Astrocyte of the hippocampus (primary cell): ENCODE measurements at regions not wholly inside any gene's neighbourhood (a gene's known extent, or its start where the extent isn't known, plus 50 kb on each side); places are given as distances from the start of the nearest gene placed in this dataset.
"Not testable (repeated sequence)": the region's sequence is repeated elsewhere in the genome, so short reads cannot be mapped to it uniquely, and the experiment has no call there.

Source experiments
- DNase-seq: peaks from one replicate; pipeline ENCODE4 v3.0.0; 2011; ENCODE audit warnings: low read depth, low spot score

DNA sequence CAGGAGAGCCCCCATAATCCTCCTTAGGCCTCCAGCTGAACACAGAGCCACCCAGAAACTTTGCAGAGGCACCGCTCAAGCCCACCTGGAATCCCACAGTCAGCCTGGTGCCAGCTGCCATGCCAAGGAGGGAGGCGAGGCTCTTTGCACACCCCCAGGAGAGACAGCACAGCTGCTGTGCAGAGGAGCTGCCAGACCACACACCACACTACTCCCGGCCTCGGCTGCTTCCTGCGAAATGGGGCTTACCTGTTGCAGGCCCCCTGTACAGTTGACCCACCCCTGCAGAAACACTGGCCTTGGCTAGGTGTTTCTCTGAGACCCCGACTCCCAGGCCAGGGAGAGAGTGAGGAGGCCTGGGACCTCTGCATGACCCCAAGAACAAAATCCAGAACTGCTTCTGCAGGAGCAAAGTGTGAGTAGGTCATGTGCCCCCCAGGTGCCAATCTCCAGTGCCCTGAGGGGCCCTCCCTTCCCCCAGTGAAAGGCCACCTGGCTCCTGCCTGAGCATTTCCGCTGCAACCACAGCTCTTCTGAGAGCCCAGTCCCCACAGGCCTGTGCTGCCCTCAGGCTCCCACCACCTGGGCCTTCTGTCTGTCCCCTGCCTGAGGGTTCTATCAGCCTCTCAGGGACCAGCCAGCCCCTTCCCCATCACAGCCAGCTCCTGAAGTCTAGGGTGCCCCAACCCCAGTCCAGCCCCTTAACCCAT is 580.4 kb downstream of the UQCRFS1 start:
- DNase-seq = no peak

DNA sequence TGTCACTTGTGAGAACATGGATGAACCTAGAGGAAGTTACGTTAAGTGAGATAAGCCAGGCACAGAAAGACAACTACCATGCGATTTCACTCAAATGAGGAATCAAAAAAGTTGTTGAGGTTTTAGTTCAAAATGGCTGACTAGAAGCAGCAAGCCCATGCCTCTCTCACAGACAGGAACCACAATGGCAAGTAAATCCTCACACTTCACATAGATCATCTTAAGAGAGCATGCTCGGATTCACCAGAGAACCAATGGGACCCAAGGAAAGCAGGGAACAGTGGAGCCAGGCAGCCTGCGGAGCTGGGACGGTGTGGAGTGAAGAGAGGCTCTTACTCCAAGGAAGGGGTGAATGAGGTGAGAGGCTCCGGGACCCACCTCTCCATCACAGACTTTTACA is 581.0 kb downstream of the UQCRFS1 start:
- DNase-seq = no peak

DNA sequence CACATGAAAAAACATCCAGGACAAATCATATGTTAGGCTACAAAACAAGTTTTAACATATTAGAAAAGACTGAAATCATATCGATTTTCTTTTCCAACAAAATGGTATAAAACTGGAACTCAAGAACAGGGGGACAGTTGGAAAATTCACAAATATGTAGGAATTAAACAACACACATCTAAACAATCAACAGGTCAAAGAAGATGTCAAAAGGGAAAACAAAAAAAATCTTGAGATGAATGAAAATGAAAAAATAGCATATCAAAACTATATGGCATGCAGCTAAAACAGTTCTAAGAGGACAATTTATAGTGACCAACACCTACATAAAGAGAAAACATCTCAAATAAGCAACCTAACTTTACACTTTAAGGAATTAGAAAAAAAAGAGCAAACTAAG is 585.3 kb downstream of the UQCRFS1 start:
- DNase-seq = no peak

- DNase-seq = not testable (repeated sequence)
These were observed 586.5 kb downstream of the UQCRFS1 start for GRCh38 chr19:28626407-28626806.

GRCh38 chr19:28619816-28620429 is 593.0 kb downstream of the UQCRFS1 start:
- DNase-seq = no peak

GRCh38 chr19:28618504-28618903 is 594.4 kb downstream of the UQCRFS1 start:
- no peak for DNase-seq

DNA sequence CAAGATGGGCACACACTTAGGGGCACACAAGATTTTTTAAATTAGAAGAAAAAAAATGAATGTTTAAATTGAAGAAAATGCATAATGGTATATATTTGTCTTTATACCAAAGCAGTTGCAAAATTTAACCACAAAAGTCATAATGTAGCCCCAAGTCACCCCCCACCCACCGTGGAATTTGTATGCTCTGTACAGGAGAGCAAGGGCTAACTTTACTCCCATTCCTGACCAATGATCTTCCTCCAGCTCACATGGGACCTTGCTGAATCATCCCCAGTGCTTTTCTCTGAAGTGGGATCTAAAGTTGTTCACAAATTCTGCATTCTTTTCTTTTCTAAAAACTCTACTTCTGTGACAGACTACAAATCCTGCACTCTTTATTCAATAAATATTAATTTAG is 597.0 kb downstream of the UQCRFS1 start:
- DNase-seq = no peak

GRCh38 chr19:28615546-28615916 is 597.4 kb downstream of the UQCRFS1 start:
- DNase-seq = no peak

- DNase-seq = no peak
These were observed 598.1 kb downstream of the UQCRFS1 start for GRCh38 chr19:28614634-28615545.

DNA sequence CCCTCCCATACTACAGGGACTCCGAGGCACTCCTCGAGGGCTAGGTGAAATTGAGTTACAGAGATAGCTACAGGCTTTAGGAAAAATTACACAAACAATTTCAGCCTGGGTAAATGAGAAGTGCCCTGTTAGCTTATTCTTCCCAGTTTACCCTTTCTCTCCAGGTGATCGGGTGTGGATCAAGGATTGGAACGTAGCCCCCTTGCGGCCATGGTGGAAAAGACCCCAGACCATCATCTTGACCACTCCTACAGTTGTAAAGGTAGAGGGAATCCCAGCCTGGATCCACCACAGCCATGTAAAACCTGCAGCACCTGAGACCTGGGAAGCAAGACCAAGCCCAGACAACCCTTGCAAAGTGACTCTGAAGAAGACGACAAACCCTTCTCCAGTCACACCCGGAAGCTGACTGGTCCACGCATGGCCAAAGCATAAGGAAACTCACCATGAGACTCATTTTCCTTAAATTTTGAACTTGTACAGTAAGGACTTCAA is 600.6 kb downstream of the UQCRFS1 start:
- no peak for DNase-seq

- DNase-seq = not testable (repeated sequence)
These were observed 601.6 kb downstream of the UQCRFS1 start for GRCh38 chr19:28611227-28611914.

GRCh38 chr19:28610731-28611130 is 602.2 kb downstream of the UQCRFS1 start:
- DNase-seq = no peak

DNA sequence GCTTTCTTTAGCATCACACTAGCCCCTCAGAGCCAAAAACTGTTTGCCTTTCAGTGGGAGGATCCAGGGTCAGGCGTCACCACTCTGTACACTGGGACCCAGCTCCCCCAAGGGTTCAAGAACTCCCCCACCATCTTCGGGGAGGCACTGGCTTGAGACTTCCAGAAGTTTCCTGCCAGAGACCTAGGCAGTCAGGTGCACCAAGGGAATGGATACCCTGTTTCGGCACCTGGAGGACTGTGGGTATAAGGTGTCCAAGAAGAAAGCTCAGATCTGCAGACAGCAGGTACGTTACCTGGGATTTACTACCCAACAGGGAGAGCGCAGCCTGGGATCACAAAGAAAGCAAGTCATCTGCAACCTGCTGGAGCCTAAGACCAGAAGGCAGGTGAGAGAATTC is 603.0 kb downstream of the UQCRFS1 start:
- no peak for DNase-seq

DNA sequence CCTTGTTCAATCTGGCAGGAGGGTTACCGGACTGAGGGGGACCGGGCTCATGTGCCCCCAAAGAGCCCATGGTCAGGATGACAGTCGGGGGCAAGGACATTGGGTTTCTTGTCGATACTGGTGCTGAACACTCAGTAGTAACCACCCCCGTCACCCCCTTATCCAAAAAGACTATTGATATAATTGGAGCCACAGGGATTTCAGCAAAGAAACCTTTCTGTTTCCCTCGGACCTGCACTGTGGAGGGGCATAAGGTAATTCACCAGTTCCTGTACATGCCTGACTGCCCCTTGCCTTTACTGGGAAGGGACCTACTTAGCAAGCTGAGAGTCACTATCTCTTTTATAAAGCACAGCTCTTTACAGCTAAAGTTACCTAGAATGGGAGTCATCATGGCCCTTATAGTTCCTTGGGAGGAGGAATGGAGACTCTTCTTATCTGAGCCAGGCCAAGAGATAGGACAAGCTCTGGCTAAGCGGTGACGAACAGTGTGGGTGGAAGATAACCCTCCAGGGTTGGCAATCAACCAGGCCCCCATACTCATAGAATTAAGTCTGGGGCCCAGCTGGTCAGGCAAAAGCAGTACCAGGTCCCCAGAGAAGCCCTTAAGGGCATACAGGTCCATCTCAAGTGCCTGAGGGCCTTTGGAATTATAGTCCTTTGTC is 603.7 kb downstream of the UQCRFS1 start:
- DNase-seq = no peak

GRCh38 chr19:28608292-28608691 is 604.7 kb downstream of the UQCRFS1 start:
- no peak for DNase-seq

GRCh38 chr19:28607066-28607583 is 605.8 kb downstream of the UQCRFS1 start:
- DNase-seq = no peak

DNA sequence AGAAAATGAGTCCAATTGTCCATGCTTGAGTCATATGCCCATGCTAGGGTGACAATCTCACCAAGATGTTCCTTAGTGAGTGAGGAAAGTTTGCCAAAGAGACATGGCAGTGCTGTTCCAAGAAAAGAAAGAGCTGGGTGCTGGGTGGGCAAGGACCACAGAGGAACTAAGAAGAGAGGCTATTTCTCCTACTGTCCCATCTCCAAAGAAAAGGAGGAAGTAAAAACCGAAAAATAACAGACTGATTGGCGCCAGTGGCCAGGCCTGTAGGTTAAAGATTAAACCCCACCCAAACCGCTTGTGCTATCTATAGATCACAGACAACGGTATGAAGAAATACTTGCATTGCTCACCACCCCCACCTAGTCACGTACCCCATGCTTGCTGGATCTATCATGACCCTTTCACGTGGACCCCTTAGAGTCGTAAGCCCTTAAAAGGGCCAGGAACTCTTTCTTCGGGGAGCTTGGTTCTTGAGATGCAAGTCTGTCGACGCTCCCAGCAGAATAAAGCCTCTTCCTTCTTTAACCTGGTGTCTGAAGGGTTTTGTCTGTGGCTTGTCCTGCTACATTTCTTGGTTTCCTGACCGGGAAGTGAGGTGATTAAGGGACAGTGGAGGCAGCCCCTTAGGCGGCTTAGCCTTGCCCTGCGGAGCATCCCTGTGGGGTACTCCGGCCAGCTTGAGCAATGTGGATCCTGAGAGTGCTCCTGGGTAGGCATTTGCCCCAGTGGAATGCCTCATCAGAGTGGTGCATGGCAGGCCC is 606.5 kb downstream of the UQCRFS1 start:
- DNase-seq = no peak

DNA sequence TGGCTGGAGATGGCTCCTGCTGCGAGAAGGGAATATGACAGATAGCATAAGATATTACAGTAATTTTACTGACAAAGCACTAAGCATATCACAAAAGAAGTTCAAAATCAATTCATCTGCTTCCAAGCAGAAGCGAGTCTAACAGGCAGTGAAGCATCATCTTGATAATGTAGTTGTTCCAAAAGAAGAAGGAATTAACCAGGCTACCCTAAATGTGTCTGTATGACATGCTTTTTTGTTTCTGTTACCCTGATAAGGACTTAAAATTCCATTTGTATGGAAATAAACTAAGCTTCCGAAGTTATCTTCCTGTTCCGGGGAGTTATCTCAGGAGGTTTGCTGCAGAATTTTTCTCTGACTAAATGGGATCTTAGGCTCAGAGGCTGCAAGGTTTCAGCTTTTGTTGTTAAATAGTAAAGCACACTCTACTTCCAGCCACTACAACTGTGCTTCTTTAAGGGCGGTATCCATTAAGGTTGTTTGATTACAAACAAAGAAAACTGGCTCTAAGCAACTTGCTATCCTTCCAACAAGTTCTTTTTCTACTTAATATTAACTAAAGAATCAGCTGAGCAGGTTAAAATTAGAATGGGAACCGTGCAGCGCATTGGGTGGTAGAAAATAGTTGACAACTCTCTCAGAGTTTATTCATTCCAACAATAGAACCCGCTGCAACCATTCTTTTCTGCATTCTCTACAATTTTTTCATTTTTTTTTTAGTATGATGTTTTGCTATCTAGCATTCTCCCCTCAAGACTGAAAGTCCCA is 607.3 kb downstream of the UQCRFS1 start:
- no peak for DNase-seq

DNA sequence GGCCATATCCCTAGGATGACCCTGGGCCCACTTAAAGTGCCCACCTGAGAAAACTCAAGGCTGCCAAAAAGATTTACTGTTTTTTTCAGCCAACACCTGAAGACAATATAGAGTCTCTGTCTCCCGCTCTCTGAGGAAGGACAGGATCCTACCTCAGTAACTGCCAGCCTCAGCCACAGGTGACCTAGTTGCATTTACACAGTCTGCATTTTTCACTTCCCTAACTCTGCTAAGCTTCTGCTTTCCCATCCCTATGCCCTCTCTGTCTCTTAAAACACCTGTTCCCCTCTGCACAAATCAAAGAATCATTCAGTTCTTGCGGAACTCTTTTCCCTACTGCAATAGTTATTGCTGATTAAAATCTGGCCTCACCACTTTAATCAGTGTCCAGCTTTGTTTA is 609.5 kb downstream of the UQCRFS1 start:
- no peak for DNase-seq
